ENCODE measurements at regions not wholly inside any gene's neighbourhood (a gene's known extent, or its start where the extent isn't known, plus 50 kb on each side); places are given as distances from the start of the nearest gene placed in this dataset.
"Not testable (repeated sequence)": the region's sequence is repeated elsewhere in the genome, so short reads cannot be mapped to it uniquely, and the experiment has no call there.

DNA sequence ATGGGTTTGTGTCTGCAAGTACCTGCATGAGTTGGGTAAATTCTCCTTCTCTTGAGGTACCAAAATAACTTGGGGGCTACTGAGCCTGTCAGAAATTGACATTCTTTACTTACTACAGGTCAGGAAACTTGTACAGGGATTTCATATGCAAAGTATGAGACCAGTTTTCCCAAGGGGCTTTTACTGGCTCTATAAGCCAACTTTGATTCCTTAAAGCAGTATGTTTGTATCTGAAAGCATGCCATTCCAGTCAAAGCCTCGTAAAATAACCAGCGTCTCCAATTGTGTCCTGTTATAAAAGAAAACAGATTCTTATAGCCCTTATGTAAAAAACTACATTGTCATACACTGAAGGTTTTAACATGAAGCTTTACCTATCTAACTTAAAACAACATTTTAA lies 90.2 kb downstream of the ZNF467 start:
- DNase-seq (ENCODE audit: low read depth), result no peak

DNA sequence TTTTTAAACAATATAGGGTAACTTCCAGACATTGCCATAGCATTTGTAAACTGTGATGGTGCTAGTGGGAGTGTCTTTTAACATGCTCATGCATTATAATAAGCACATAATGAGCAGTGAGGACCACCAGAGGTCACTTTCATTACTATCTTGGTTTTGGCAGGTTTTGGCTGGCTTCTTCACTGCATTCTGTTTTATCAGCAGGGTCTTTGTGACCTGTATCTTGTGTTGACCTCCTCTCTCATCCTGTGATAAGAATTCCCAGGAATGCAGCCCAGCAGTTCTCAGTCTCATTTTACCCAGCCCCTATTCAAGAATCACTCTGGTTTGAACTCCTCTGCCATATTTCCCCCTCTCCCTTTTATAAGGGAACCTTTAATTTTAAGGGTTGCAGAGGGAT lies 91.3 kb downstream of the ZNF467 start:
- DNase-seq (ENCODE audit: low read depth), result no peak

DNA sequence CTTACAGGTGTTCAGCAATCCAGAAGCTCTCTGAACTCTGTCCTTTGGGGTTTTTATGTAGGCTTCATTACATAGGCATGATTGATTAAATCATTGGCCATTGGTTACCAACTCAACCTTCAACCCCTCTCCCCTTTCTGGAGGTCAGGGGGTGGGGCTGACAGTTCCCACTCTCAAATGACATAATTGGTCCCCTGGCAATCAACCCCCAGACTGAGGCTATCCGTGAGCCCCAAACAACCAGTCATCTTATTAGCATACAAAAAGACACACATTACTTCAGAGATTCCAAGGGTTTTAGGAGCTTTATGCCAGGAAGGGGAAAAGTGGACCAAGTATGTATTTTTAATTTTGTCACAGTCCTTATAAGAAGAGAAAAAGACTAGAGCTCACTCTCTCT lies 92.1 kb downstream of the ZNF467 start:
- DNase-seq (ENCODE audit: low read depth), result no peak

DNA sequence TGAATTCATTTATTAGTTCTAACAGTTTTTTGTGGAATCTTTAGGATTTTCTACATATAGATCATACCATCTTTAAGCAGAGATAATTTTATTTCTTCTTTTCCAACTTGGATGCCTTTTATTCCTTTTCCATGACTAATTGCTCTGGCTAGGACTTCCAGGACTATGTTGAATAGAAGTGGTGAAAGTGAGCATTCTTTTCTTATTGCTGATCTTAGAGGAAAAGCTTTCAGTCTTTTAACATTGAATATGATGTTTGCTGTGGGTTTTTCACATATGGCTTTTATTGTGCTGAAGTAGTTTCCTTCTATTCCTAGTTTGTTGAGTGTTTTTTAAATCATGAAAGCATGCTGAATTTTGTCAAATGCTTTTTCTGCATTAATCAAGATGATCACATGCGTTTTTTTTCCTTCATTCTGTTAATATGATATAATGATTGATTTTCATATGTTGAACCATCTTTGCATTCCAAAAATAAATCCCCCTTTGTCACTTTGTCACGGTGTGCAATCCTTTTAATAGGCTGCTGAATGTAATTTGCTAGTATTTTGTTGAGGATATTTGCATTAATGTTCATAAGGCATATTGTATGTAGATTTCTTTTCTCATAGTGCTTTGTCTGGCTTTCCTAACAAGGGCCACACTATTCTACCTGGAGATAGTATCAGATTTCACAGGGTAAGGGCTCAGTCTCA lies 92.9 kb downstream of the ZNF467 start:
- no peak for DNase-seq (ENCODE audit: low read depth)

DNA sequence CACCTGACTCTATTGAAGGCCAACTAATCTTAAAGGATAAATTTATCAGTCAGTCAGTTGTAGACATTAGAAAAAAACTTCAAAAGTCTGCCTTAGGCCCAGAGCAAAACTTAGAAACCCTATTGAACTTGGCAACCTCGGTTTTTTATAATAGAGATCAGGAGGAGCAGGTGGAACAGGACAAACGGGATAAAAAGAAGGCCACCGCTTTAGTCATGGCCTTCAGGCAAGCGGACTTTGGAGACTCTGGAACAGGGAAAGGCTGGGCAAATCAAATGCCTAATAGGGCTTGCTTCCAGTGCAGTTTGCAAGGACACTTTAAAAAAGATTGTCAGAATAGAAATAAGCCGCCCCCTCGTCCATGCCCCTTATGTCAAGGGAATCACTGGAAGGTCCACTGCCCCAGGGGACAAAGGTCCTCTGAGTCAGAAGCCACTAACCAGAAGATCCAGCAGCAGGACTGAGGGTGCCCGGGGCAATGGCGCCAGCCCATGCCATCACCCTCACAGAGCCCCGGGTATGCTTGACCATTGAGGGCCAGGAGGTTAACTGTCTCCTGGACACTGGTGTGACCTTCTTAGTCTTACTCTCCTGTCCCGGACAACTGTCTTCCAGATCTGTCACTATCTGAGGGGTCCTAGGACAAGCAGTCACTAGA lies 98.5 kb downstream of the ZNF467 start:
- not testable (repeated sequence) for DNase-seq (ENCODE audit: low read depth)

DNA sequence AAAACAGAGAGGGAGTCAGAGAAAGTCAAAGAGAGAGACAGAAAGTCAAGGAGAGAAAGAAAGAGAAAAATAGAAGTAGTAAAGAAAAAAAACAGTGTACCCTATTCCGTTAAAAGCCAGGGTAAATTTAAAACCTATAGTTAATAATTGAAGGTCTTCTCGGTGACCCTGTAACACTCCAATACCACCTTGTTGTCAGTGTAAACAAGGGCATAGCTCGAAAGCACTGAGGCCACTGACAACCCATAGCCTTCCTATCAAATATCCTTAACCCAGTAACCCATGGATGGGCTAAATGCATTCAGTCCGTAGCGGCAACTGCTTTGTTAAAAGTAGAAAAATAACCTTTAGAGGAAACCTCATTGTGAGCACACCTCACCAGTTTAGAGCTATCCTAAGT lies 100.4 kb downstream of the ZNF467 start:
- no peak for DNase-seq (ENCODE audit: low read depth)

DNA sequence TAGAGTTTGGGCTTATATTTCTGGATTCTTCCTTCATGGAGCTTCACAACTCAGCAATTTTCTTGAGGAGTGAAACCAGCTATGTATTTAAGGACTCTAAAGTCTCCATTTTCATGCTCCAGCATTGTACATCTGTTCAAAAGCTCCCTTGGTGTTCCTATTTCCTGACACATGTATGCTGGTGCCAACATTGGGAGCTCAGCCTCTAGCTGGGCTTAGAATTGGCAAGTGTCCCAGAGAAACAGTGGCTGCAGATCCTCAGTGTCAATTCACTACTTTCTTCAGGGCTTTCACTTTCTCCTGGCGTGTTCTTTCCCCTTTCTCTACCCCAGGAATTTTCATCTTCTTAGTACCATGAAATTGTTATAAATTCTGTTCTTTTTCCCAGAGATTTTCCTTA lies 103.1 kb downstream of the ZNF467 start:
- DNase-seq (ENCODE audit: low read depth), result peak; percentile 28

DNA sequence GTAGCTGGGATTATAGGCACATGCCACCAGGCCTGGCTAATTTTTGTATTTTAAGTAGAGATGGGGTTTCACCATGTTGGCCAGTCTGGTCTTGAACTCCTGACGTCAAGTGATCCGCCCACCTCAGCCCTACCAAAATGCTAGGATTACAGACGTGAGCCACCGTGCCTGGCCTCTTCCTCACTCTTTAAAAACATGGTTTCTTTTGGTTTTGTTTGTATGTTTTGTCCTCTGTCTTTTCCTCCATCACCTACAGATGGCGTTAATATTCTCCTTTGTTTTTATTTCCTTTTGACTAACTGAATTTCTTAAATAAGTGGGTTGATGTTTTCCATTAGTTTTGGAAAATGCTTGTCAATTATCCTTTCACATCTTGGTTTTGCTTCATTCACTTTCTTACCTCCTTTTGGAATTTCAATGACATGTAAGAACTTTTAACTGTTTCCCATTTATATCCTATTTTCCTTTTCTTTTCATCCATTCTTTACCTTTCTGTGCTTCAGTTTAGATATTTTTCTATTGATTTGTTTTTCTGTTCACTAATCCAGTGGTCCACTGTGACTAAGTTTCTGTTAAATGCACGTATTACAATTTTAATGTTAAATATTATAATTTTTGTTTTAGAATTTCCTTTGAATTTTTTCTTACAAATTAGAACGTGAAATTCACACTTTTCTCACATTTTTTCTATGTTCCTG lies 104.1 kb downstream of the ZNF467 start:
- peak; percentile 34 for DNase-seq (ENCODE audit: low read depth)

DNA sequence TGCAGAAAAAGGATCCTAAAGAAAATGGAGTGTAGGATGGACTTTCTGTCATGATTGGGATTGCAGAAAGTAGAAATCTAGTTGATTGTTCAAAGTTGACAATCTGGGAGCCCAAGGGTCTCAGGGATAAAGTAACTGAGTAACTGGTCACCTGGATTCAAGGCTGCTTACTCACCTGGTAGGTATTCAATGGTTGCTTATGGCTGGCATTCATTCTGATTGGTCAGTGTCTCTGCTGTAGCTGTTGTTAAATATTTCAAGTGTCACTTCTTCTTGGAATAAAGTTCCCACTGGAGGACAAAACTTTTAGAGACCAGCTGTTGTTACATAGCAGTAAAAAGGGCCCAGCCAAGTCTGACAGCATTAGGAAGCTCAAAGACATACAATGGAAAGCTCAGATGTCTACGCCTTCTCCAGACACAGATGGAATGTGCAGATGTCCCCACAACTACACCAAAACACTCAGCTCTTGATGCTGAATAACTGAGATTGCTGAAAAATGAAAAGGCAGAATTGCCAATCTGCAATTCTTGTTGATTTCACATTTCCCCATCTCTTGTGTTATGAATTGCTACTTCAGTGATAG lies 106.9 kb downstream of the ZNF467 start:
- no peak for DNase-seq (ENCODE audit: low read depth)

DNA sequence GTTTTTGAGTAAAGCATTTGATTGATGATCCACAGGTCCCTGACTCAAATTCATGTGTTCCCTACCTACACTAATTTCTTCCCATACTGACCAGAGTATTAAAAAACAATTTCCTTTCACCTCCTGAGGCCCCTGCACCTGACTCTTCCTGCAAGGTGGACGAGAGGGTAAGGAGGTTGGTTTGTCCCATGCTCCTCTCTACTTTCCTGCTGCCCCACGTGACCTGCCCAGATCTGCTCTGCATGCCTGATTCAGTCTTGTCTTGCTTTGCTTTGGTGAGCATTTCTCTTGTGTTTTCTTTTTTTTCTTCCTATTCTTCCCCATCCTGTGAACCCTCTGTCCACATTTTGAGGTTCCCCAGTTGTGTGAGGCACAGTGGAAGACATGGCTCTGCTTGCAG lies 107.8 kb downstream of the ZNF467 start:
- DNase-seq (ENCODE audit: low read depth), result not testable (repeated sequence)

DNA sequence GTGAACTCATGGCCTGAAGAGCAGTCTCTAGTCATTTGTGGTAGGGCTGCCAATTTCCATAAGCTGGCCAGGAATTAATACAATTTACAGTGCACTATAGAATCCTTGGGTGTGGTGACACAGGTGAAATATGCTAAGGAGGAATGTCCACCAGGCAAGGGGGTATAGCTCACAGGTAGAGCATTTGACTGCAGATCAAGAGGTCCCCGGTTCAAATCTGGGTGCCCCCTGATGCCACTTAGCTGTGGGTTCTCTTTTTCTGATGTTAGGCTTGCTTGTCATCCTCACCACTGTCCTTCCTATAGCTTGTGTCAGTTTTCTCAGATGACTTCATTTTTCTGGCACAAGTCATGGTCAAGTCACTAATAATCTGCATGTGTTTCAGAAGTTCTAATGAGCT lies 108.7 kb downstream of the ZNF467 start:
- no peak for DNase-seq (ENCODE audit: low read depth)

DNA sequence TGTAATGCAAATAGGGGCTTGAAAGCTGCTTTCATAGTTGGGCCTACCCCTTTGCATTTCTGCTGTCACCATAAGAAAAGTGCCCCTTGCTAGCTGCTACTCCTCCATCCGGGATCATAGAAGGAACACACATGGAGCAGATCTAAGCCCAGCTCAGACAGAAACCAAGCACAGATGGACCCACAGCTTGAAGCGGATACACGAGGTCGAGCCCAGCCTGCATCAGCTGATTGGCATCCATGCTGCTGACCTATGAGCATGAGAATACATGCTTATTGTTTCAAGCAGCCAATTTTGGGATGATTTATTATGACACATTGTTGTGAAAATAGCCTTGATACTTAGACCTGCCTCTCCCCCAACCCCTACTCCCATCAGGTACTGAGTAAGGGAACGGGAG lies 109.2 kb downstream of the ZNF467 start:
- DNase-seq (ENCODE audit: low read depth), result no peak

DNA sequence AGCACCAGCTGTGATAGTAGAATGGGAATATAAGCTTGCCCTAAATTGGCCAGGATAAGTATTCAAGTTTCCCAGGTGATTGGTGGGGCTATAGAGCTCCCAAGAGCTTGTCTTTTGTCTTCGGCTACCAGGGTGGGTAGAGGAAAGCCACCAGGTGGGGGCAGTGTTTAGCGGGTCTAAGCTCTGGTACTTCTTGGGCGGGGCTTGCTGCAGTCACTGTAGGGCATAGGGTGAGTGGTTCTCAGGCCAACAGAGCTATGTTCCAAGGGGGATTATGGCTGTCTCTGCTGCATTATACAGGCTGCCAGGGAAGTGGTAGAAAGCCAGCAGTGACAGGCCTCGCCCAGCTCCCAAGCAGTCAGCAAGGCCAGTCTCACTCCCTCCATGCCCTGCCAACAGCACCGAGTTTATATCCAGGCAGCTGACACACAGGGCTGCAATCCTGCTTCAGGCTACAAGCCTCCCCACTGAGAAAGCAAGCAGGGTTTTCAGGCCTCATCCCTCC lies 110.7 kb downstream of the ZNF467 start:
- peak; percentile 51 for DNase-seq (ENCODE audit: low read depth)

DNA sequence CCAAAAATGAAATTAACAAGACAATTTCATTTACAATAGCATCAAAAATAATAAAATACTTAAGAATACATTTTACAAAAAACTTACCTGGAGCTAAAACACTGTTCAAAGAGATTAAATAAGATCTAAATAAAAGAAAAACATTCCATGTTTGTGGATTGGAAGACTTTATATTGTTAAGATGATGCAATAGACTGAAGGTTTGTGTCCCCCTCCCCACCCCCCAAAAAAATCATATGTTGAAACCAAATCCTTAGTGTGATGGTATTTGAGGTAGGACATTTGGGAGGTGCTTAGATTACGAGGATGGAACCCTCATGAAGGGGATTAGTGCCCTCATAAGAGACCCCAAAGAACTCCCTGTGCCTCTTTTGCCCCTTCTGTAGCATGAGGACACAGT lies 117.6 kb downstream of the ZNF467 start:
- no peak for DNase-seq (ENCODE audit: low read depth)

DNA sequence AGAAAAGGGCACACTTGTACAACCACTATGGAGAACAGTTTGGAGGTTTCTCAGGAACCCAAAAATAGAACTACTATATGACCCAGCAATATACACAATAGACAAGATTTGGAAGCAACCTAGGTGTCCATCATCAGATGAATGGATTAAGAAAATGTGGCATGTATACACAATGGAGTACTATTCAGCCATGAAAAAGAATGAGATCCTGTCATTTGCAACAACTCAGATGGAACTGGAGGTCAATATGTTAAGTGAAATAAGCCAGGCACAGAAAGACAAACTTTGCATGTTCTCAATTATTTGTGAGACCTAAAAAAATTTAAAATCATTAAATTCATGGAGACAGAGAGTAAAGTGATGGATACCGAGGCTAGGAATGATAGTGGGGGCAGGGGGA lies 118.8 kb downstream of the ZNF467 start:
- no peak for DNase-seq (ENCODE audit: low read depth)

DNA sequence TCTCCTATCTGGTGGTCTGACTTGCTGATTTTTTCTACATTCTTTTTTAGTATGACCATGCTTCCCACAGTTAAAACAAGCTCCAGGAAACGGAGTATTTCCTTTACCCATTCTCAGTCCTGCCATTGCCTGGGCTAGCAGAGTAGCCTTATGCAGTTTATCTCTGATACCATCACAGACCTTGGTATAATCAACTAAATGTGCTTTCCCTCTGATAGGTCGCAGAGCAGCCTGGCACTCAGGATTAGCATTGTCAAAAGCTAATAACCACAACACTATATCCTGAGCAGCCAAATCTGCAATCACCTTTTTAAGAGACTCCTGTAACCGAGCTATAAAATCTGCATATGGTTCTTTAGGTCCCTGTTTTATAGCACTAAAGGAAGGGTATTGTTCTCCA lies 123.2 kb downstream of the ZNF467 start:
- DNase-seq (ENCODE audit: low read depth), result not testable (repeated sequence)

DNA sequence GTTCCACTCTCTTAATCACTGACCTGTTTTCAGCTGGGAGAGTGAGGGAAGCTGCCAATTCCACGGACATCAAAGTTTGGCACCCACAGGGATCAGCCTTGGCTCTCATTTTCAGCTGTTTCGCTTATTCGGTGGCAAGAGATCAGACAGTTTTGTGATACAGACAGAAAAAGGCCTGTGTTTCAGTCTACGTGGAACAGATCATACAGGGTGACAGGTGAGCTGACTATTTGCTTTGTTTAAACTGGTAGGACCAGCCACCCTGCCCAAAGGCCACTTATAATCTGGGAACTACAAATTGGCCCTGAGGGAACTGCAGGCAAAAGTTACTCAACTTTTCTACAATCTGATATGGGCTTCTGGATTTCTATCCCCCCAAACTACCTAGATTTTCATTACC lies 128.6 kb downstream of the ZNF467 start:
- no peak for DNase-seq (ENCODE audit: low read depth)

DNA sequence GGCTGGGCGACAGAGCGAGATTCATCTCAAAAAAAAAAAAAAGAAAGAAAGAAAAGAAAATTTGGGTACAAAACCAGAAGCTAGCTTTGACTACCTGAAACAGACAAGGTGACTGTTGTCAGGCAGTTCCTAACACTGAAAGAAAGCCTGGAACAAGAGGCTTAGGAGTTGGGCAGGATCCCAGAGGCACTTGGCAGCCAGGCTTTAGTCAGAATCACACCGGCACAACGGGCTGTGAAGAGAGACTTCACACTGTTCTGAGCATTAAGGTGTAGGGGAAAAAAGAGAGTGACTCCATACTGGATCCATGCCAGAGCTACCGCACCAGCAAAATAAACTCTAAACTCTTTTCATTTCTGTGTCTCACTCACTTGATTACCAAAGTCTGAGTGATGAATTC lies 130.8 kb downstream of the ZNF467 start:
- no peak for DNase-seq (ENCODE audit: low read depth)

DNA sequence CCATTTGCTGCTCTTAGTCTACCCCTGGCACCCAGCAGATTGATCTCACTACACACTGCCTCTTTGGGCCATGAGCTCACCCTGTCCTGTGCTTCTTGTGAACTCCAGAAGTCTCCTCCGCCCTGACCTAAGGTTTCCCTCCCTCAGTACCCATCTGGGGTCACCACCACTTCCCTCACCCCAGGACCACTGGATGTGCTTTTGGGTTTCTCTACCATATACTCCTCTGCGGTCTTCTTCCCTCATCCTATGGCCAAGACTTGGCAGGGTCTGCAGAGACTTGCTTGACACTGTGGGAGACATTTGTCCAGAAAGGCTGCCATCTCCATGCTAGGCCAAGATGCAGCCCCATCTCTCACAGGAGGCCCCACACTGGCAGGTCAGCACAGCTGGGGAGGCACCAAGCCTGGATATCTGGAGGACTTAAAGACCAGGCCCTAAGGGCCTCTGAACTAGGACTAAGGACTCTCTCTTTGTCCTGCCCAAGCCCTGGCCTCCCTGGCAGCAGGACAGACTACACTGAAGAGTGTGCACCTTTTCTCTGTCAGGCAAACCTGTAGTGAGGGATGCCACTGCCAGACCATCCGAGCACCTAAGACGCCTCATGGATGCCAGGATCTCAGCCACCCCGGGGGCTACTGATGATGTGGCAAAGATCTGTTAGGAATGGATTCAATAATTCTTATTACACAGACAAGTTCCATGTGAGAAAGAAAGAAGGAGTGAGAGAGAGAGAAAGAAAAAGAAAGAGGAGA lies 134.6 kb downstream of the ZNF467 start:
- no peak for DNase-seq (ENCODE audit: low read depth)

DNA sequence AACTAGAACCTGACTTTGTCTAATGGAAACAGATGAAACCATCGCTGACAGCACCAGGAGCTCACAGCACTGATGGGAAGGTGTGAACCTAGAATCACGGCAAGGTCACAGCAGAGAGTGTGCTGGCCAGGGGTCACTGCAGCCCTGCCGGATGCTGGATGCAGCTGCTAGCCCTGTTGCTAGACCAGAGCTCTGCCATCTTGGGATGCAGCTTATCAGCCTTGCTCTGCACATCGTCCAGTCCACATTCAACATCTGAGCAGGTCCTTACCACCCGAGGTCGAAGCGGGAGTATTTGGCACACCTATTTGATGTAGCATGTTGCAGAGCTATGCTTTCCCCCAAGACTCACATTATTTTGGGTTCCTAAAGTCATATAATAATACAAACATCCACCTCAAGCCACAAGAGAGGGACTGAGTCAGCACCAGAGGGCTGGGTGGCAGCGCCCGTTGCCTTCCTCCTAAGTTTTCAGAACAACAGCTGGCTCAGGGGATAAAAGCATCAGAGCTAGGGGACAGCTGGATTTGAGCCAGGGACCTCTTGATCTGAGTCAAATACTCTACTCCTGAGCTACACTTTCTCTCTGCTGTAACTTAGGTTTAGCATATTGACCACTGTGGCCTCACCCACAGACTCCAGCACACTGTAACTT lies 135.3 kb downstream of the ZNF467 start:
- DNase-seq (ENCODE audit: low read depth), result no peak

DNA sequence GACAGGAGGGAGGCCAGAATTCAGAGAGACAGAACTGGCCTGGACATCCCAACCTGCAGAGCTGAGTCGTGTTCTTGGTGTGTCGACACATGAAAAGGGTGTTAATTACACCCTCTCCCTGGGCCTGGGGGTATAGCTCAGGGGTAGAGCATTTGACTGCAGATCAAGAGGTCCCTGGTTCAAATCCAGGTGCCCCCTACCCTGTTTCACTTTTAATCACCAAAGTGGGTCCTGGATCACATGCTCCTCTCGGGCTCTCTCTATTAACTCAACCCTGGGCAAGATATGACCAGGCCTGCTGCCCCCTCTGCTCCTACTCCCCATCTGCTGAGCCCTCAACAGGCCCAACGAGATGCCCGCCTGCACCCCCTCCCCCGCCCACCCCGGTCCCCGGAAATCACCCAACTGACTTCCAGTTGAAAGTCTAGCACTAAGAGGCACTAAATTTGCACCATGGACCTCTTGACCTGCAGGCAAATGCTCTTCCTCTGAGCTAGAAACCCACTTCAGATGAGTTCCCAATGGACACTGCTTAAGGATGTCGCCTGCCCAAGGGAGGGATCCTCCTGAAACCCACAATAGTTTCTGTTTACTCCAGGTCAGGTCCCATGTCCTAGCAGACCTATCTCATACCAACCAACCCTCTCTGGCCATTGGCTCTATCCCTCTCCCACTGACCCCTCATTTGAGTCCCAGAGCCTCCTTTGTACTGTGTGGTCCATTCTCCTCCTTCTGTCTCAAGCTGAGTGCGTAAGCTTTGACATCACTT lies 137.6 kb downstream of the ZNF467 start:
- no peak for DNase-seq (ENCODE audit: low read depth)

Measured in renal cortical epithelial cell (primary cell).